ENCODE measurements at regions not wholly inside any gene's neighbourhood (a gene's known extent, or its start where the extent isn't known, plus 50 kb on each side); places are given as distances from the start of the nearest gene placed in this dataset.

- no peaks in the 10 kb centered on the region for H3K36me3 ChIP-seq (ENCODE audit: control insufficient read depth in 1 of 2, insufficient read depth in 2 of 2, low read length in 2 of 2)
- H3K4me1 ChIP-seq (ENCODE audit: control insufficient read depth in 1 of 2, insufficient read depth in 2 of 2, low read length in 2 of 2), result no peaks in the 10 kb centered on the region
- H3K27me3 ChIP-seq (ENCODE audit: low read depth, low read length), result no peaks in the 10 kb centered on the region
- no peak overlapping the region for H3K27ac ChIP-seq (ENCODE audit: low read length)
- H3K4me3 ChIP-seq (ENCODE audit: low read depth in 1 of 2, low read length in 2 of 2), result no peak overlapping the region
- no peaks in the 10 kb centered on the region for H3K9me3 ChIP-seq (ENCODE audit: control insufficient read depth in 1 of 2, low read length in 2 of 2)
Observed at GRCh38 chr4:20046179-20046578, 205.5 kb upstream of the SLIT2 start.

GRCh38 chr4:20044966-20045365 is 206.7 kb upstream of the SLIT2 start:
- H3K36me3 ChIP-seq (ENCODE audit: control insufficient read depth in 1 of 2, insufficient read depth in 2 of 2, low read length in 2 of 2), result no peaks in the 10 kb centered on the region
- H3K9me3 ChIP-seq (ENCODE audit: control insufficient read depth in 1 of 2, low read length in 2 of 2), result no peaks in the 10 kb centered on the region
- H3K27me3 ChIP-seq (ENCODE audit: low read depth, low read length), result no peaks in the 10 kb centered on the region
- no peak overlapping the region for H3K4me3 ChIP-seq (ENCODE audit: low read depth in 1 of 2, low read length in 2 of 2)
- H3K4me1 ChIP-seq (ENCODE audit: control insufficient read depth in 1 of 2, insufficient read depth in 2 of 2, low read length in 2 of 2), result no peaks in the 10 kb centered on the region
- no peak overlapping the region for H3K27ac ChIP-seq (ENCODE audit: low read length)

GRCh38 chr4:20044502-20044911 is 207.2 kb upstream of the SLIT2 start:
- no peak overlapping the region for H3K4me3 ChIP-seq (ENCODE audit: low read depth in 1 of 2, low read length in 2 of 2)
- no peaks in the 10 kb centered on the region for H3K4me1 ChIP-seq (ENCODE audit: control insufficient read depth in 1 of 2, insufficient read depth in 2 of 2, low read length in 2 of 2)
- no peaks in the 10 kb centered on the region for H3K9me3 ChIP-seq (ENCODE audit: control insufficient read depth in 1 of 2, low read length in 2 of 2)
- no peaks in the 10 kb centered on the region for H3K36me3 ChIP-seq (ENCODE audit: control insufficient read depth in 1 of 2, insufficient read depth in 2 of 2, low read length in 2 of 2)
- H3K27ac ChIP-seq (ENCODE audit: low read length), result no peak overlapping the region
- no peaks in the 10 kb centered on the region for H3K27me3 ChIP-seq (ENCODE audit: low read depth, low read length)

- H3K9me3 ChIP-seq (ENCODE audit: control insufficient read depth in 1 of 2, low read length in 2 of 2), result no peaks in the 10 kb centered on the region
- no peaks in the 10 kb centered on the region for H3K4me1 ChIP-seq (ENCODE audit: control insufficient read depth in 1 of 2, insufficient read depth in 2 of 2, low read length in 2 of 2)
- H3K27ac ChIP-seq (ENCODE audit: low read length), result no peak overlapping the region
Observed at GRCh38 chr4:20043991-20044390, 207.7 kb upstream of the SLIT2 start.

GRCh38 chr4:20042769-20043168 is 208.9 kb upstream of the SLIT2 start:
- Histone ChIP-seq H3K27ac (ENCODE audit: low read length) (no peak overlapping the region), H3K36me3 (ENCODE audit: control insufficient read depth in 1 of 2, insufficient read depth in 2 of 2, low read length in 2 of 2) (no peaks in the 10 kb centered on the region), H3K4me1 (ENCODE audit: control insufficient read depth in 1 of 2, insufficient read depth in 2 of 2, low read length in 2 of 2) (no peaks in the 10 kb centered on the region), H3K27me3 (ENCODE audit: low read depth, low read length) (no peaks in the 10 kb centered on the region), H3K4me3 (ENCODE audit: low read depth in 1 of 2, low read length in 2 of 2) (no peak overlapping the region), H3K9me3 (ENCODE audit: control insufficient read depth in 1 of 2, low read length in 2 of 2) (no peaks in the 10 kb centered on the region)

More at GRCh38 chr4:20043991-20044390, 207.7 kb upstream of the SLIT2 start:
- Histone ChIP-seq H3K27me3 (ENCODE audit: low read depth, low read length) (no peaks in the 10 kb centered on the region), H3K36me3 (ENCODE audit: control insufficient read depth in 1 of 2, insufficient read depth in 2 of 2, low read length in 2 of 2) (no peaks in the 10 kb centered on the region), H3K4me3 (ENCODE audit: low read depth in 1 of 2, low read length in 2 of 2) (no peak overlapping the region)

GRCh38 chr4:20041839-20042407 is 209.8 kb upstream of the SLIT2 start:
- Histone ChIP-seq H3K27me3 (ENCODE audit: low read depth, low read length) (no peaks in the 10 kb centered on the region), H3K9me3 (ENCODE audit: control insufficient read depth in 1 of 2, low read length in 2 of 2) (no peaks in the 10 kb centered on the region), H3K27ac (ENCODE audit: low read length) (no peak overlapping the region), H3K4me1 (ENCODE audit: control insufficient read depth in 1 of 2, insufficient read depth in 2 of 2, low read length in 2 of 2) (no peaks in the 10 kb centered on the region), H3K36me3 (ENCODE audit: control insufficient read depth in 1 of 2, insufficient read depth in 2 of 2, low read length in 2 of 2) (no peaks in the 10 kb centered on the region), H3K4me3 (ENCODE audit: low read depth in 1 of 2, low read length in 2 of 2) (no peak overlapping the region)

- Histone ChIP-seq H3K27ac (ENCODE audit: low read length) (no peak overlapping the region), H3K27me3 (ENCODE audit: low read depth, low read length) (no peaks in the 10 kb centered on the region), H3K36me3 (ENCODE audit: control insufficient read depth in 1 of 2, insufficient read depth in 2 of 2, low read length in 2 of 2) (no peaks in the 10 kb centered on the region), H3K9me3 (ENCODE audit: control insufficient read depth in 1 of 2, low read length in 2 of 2) (no peaks in the 10 kb centered on the region), H3K4me1 (ENCODE audit: control insufficient read depth in 1 of 2, insufficient read depth in 2 of 2, low read length in 2 of 2) (no peaks in the 10 kb centered on the region), H3K4me3 (ENCODE audit: low read depth in 1 of 2, low read length in 2 of 2) (no peak overlapping the region)
Observed at GRCh38 chr4:20037745-20038144, 214.0 kb upstream of the SLIT2 start.

GRCh38 chr4:20030108-20030507 is 221.6 kb upstream of the SLIT2 start:
- no peak overlapping the region for H3K4me3 ChIP-seq (ENCODE audit: low read depth in 1 of 2, low read length in 2 of 2)
- no peaks in the 10 kb centered on the region for H3K4me1 ChIP-seq (ENCODE audit: control insufficient read depth in 1 of 2, insufficient read depth in 2 of 2, low read length in 2 of 2)
- H3K27ac ChIP-seq (ENCODE audit: low read length), result no peak overlapping the region
- H3K36me3 ChIP-seq (ENCODE audit: control insufficient read depth in 1 of 2, insufficient read depth in 2 of 2, low read length in 2 of 2), result no peaks in the 10 kb centered on the region
- H3K27me3 ChIP-seq (ENCODE audit: low read depth, low read length), result no peaks in the 10 kb centered on the region
- H3K9me3 ChIP-seq (ENCODE audit: control insufficient read depth in 1 of 2, low read length in 2 of 2), result no peaks in the 10 kb centered on the region

GRCh38 chr4:20028645-20029044 is 223.1 kb upstream of the SLIT2 start:
- no peaks in the 10 kb centered on the region for H3K27me3 ChIP-seq (ENCODE audit: low read depth, low read length)
- H3K36me3 ChIP-seq (ENCODE audit: control insufficient read depth in 1 of 2, insufficient read depth in 2 of 2, low read length in 2 of 2), result no peaks in the 10 kb centered on the region
- H3K27ac ChIP-seq (ENCODE audit: low read length), result no peak overlapping the region
- no peaks in the 10 kb centered on the region for H3K4me1 ChIP-seq (ENCODE audit: control insufficient read depth in 1 of 2, insufficient read depth in 2 of 2, low read length in 2 of 2)
- H3K4me3 ChIP-seq (ENCODE audit: low read depth in 1 of 2, low read length in 2 of 2), result no peak overlapping the region
- no peaks in the 10 kb centered on the region for H3K9me3 ChIP-seq (ENCODE audit: control insufficient read depth in 1 of 2, low read length in 2 of 2)

GRCh38 chr4:20026456-20026855 is 225.2 kb upstream of the SLIT2 start:
- no peaks in the 10 kb centered on the region for H3K27me3 ChIP-seq (ENCODE audit: low read depth, low read length)
- no peak overlapping the region for H3K27ac ChIP-seq (ENCODE audit: low read length)
- no peak overlapping the region for H3K4me3 ChIP-seq (ENCODE audit: low read depth in 1 of 2, low read length in 2 of 2)
- H3K36me3 ChIP-seq (ENCODE audit: control insufficient read depth in 1 of 2, insufficient read depth in 2 of 2, low read length in 2 of 2), result no peaks in the 10 kb centered on the region
- no peaks in the 10 kb centered on the region for H3K9me3 ChIP-seq (ENCODE audit: control insufficient read depth in 1 of 2, low read length in 2 of 2)
- no peaks in the 10 kb centered on the region for H3K4me1 ChIP-seq (ENCODE audit: control insufficient read depth in 1 of 2, insufficient read depth in 2 of 2, low read length in 2 of 2)

GRCh38 chr4:20022471-20022870 is 229.2 kb upstream of the SLIT2 start:
- Histone ChIP-seq H3K36me3 (ENCODE audit: control insufficient read depth in 1 of 2, insufficient read depth in 2 of 2, low read length in 2 of 2) (no peaks in the 10 kb centered on the region), H3K4me3 (ENCODE audit: low read depth in 1 of 2, low read length in 2 of 2) (no peak overlapping the region), H3K4me1 (ENCODE audit: control insufficient read depth in 1 of 2, insufficient read depth in 2 of 2, low read length in 2 of 2) (no peaks in the 10 kb centered on the region), H3K27ac (ENCODE audit: low read length) (no peak overlapping the region), H3K9me3 (ENCODE audit: control insufficient read depth in 1 of 2, low read length in 2 of 2) (no peaks in the 10 kb centered on the region), H3K27me3 (ENCODE audit: low read depth, low read length) (no peaks in the 10 kb centered on the region)

- Histone ChIP-seq H3K4me3 (ENCODE audit: low read depth in 1 of 2, low read length in 2 of 2) (no peak overlapping the region), H3K4me1 (ENCODE audit: control insufficient read depth in 1 of 2, insufficient read depth in 2 of 2, low read length in 2 of 2) (no peaks in the 10 kb centered on the region), H3K9me3 (ENCODE audit: control insufficient read depth in 1 of 2, low read length in 2 of 2) (no peaks in the 10 kb centered on the region), H3K36me3 (ENCODE audit: control insufficient read depth in 1 of 2, insufficient read depth in 2 of 2, low read length in 2 of 2) (no peaks in the 10 kb centered on the region), H3K27me3 (ENCODE audit: low read depth, low read length) (no peaks in the 10 kb centered on the region), H3K27ac (ENCODE audit: low read length) (no peak overlapping the region)
Observed at GRCh38 chr4:20020056-20020455, 231.6 kb upstream of the SLIT2 start.

Data from muscle layer of duodenum (tissue), 2 donors.